Ammon's horn (tissue), 1 donor: ENCODE measurements at regions not wholly inside any gene's neighbourhood (a gene's known extent, or its start where the extent isn't known, plus 50 kb on each side); places are given as distances from the start of the nearest gene placed in this dataset.

ENCODE experiments used
- DNase-seq: peaks from one replicate; pipeline ENCODE4 v3.0.0-alpha.2; 2016; ENCODE audit warnings: low spot score

DNA sequence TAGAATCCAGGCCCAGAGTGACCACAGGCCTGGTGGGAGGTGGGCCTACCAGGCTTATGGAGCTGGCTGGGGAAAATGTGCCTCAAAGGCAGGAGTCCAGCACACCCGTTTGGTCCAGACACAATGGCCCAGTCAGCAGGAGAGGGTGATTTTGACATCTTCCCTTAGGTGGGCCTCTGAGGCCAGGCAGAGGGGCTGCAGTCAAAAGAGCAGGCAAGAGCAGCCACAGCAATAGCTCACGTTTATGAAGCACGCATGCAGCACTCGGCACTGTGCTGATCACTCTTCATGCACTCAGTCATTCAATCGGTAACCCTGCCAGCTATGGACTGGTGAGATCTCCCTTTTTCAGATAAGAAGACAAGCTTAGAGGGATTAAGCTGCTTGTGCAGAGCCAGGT, 146.8 kb downstream of the LRIG2 start:
- DNase-seq, result no peak

DNA sequence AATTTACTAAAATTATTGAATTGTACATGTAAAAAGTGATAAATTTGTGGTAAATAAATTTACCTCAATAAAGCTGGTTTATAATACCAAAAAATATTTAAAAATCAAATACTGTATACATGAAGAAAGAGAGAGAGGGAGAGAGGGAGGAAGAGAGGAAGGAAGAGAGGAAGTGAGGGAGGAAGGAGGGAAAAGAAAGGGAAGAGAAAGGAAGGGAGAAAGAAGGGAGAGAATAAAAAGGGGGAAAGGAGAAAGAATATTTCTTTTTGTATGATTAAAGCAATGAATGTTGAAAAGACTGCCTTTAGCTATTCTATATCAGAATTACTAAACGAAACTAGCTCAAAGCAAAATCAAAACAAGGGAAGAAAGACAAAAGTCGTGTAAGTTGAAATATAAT, 150.0 kb downstream of the LRIG2 start:
- no peak for DNase-seq

- no peak for DNase-seq
Observed at GRCh38 chr1:113223546-113223945, 150.5 kb downstream of the LRIG2 start.

GRCh38 chr1:113226148-113226547, 153.2 kb downstream of the LRIG2 start:
- peak; percentile 30 for DNase-seq

GRCh38 chr1:113231866-113232265, 158.4 kb upstream of the MAGI3 start:
- no peak for DNase-seq

GRCh38 chr1:113233441-113233840, 156.9 kb upstream of the MAGI3 start:
- DNase-seq, result no peak

- DNase-seq, result no peak
Observed at GRCh38 chr1:113241237-113241636, 149.1 kb upstream of the MAGI3 start.

- no peak for DNase-seq
Observed at GRCh38 chr1:113242481-113242880, 147.8 kb upstream of the MAGI3 start.

DNA sequence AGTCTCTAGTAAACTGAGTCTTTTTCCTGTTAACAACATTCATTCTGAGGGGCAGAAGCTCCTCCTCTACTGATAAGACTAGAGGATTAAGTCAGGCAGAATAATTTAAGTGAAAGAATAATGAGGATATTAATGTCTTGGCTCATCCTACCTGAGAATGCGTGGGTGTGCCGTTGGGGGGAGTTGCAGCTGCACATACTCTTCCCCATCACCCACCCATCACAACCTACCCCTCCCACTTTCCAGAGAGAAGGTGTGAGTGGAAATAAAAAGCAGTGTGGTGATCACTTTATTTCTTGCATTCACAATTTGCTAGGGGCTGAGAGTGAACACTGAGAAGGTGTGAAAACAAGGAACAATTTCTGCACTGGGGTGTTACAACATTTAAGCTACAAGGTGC, 146.8 kb upstream of the MAGI3 start:
- DNase-seq, result no peak

DNA sequence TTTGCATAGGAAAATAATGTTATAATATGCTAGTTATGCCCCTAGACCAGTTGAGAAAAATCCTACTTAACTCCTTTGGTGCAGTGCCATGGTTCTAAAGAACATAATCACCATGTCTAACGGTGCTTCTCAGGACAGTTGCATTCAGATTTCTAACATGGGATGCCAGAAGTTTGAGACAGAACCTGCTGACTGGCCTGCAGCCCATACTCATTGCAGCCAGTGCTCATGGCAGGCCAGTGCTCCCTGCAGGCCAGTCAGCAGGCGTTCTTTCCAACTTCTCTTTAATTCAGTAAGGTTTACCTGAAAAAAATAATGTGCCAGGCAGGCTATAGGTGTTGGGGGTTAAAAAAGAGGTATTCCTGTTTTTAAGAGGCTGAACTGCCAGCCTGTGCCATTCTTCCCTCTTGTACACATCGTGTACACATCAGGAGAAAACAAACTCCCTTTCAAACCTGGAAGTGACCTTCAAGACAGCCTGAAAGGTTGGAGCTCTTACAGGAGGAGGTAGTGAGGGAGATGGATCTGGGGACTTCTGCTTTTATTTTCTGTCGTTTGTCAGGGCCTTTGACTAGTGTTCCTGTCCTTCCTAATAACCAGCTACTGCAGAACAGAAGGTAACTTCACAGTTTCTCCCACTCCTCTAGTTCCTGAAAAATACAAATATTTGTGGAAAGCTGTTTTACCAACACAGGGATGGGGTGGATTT, 146.0 kb upstream of the MAGI3 start:
- DNase-seq, result no peak

DNA sequence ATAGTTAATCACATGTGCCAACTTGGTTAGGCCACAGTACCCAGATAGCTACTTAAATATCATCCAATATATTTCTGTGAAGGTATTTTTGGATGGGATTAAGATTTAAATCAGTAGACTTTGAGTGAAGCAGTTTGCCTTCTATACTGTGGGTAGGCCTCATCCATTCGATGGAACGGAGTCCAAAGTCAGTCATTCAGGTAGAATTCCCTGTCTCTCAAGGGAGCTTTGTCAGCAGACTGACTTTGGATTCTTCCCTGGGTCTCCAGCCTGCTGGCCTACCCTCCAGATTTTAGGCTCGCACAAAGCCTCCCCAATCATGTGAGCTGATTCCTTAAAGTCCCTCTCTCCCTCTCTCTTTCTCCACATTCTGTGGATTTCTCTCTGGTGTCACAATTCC, 145.1 kb upstream of the MAGI3 start:
- no peak for DNase-seq

GRCh38 chr1:113246929-113247328, 143.4 kb upstream of the MAGI3 start:
- no peak for DNase-seq

- no peak for DNase-seq
Observed at GRCh38 chr1:113247355-113247754, 143.0 kb upstream of the MAGI3 start.

GRCh38 chr1:113247782-113248181, 142.5 kb upstream of the MAGI3 start:
- DNase-seq, result no peak

GRCh38 chr1:113248494-113248893, 141.8 kb upstream of the MAGI3 start:
- DNase-seq, result no peak

GRCh38 chr1:113250161-113250560, 140.2 kb upstream of the MAGI3 start:
- DNase-seq, result no peak

GRCh38 chr1:113252166-113252565, 138.1 kb upstream of the MAGI3 start:
- DNase-seq, result no peak

DNA sequence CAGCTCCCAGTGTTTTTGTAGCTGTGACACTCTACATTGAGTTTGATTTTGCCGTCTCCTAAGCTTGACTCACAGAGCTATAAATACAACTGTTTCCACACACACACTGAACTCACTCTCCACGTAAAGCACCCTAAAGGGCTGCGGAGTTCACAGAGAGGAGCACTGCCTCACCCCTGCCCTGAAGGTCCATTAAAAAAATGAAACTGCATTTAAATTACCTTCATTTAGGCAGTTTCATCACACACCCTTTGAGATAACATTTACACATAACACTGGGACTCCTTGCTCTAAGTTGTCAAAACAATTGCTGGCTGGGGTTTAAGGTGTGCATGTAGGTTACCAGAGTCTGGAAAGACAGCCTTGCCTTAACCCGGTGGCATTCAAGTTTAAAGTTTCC, 137.1 kb upstream of the MAGI3 start:
- DNase-seq, result no peak

DNA sequence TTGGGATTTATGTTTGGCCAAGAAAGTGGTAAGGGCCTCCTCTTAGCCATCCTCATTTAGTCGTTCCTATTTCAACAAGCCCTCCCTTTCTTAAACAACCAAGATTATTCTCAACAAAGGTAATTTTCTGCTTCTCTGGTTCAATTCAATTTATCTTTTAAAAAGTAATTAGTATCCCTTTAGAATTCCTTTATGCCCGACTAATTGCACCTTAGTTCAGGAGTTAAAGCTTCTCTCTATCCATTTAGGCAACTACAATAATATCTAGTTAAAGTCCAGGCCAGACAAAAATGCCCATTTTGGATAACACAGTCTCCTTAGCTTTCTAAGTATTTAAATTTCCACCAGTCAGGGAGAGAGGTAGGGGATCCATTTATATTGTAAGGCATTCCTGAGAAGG, 136.7 kb upstream of the MAGI3 start:
- DNase-seq, result no peak

- no peak for DNase-seq
Observed at GRCh38 chr1:113255038-113255719, 135.1 kb upstream of the MAGI3 start.

- DNase-seq, result no peak
Observed at GRCh38 chr1:113255720-113256347, 134.5 kb upstream of the MAGI3 start.

DNA sequence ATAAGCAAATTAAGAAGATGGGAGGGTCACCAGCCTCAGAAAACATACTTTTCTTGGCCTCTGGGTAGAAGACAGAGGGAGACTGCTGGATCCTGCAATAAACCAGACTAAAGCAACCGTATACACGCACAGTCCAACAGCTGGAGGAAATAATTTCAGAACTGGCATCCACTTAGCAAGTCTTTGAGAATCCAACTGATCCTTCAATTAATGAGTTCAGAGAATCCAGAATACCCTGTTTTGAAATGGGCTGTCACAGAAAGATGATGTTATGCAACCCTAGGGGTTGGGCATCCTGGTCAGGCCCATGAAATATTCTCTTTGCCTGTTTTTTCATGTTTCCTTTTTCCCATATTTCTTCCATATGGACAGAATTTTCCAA, 134.0 kb upstream of the MAGI3 start:
- DNase-seq, result no peak

DNA sequence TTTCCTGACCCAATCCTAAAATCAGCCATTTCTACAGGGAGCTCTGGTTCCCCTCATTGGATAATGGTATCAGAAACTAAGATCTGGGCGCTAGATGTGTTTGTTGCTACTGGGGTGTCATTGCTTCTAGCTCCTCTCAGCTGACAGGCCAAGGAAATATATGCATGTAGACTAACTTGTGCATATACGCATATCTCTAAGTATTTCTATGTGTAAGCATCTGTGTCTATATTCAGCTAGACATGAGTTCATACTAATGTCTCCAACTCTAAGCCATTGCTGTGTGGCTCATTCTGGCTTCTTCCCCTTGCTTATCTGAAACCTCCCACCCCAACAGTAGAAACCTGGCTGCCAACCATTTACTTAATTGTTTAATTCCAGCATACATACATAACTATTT, 130.3 kb upstream of the MAGI3 start:
- DNase-seq, result no peak

GRCh38 chr1:113265196-113265595, 125.1 kb upstream of the MAGI3 start:
- no peak for DNase-seq
